A549 (cell line): ENCODE measurements at regions not wholly inside any gene's neighbourhood (a gene's known extent, or its start where the extent isn't known, plus 50 kb on each side); places are given as distances from the start of the nearest gene placed in this dataset.

Experiments
- ATAC-seq, 2 experiments: fragments of 200-7000 bp in 1 of 2; fragments of >200 bp in 1 of 2; cut with Nextera tagmentation in 1 of 2; cut with Tn5 transposase in 1 of 2; 3 replicates each; pipeline versions ENCODE4 v1.8.0 to v1.9.1; 2018 to 2020; ENCODE audit warnings: mild to moderate bottlenecking in 1 of 2, moderate library complexity in 1 of 2
- CTCF ChIA-PET: fragments of 300-600 bp; sonication (Branson Sonifier 250); formaldehyde crosslinking; extraction: SDS; loops from one replicate; lab custom pipeline; 2021; ENCODE audit warnings: antibody characterized with exemption, inconsistent platforms; lab: Yijun Ruan, JAX
- POLR2A ChIA-PET: fragments of 350-600 bp; formaldehyde crosslinking; extraction: SDS; loops from one replicate; lab custom pipeline; 2021; ENCODE audit warnings: antibody characterized with exemption, inconsistent platforms; lab: Yijun Ruan, JAX
- DNase-seq, 2 experiments: peaks; one replicate each; pipeline versions ENCODE4 v3.0.0 to v3.0.0-alpha.2; 2011 to 2016; ENCODE audit warnings: low read depth in 1 of 2, low spot score in 1 of 2
- FAIRE-seq: peaks from 2 replicates; lab custom pipeline; 2011; peaks lifted over from hg19 to GRCh38; lab: Jason Lieb, UNC
- H3K27ac ChIP-seq, 2 experiments: fragments of >200 bp; sonication (Bioruptor Twin); formaldehyde crosslinking; 3 replicates each; pipeline ENCODE4 v1.5.1; 2016 to 2017
- H3K4me1 ChIP-seq: fragments of >200 bp; sonication (Bioruptor Twin); formaldehyde crosslinking; 3 replicates; pipeline ENCODE4 v1.6.1; 2016
- H3K4me2 ChIP-seq: fragments of >200 bp; sonication (Bioruptor Twin); formaldehyde crosslinking; 3 replicates; pipeline ENCODE4 v1.6.1; 2016
- H3K4me3 ChIP-seq: fragments of >200 bp; sonication (Bioruptor Twin); formaldehyde crosslinking; 3 replicates; pipeline ENCODE4 v1.5.1; 2016
- H3K9me3 ChIP-seq: fragments of >200 bp; sonication (Bioruptor Twin); formaldehyde crosslinking; 3 replicates; pipeline ENCODE4 v1.6.1; 2016
- BCL3 ChIP-seq: fragments of >200 bp; sonication (Bioruptor Twin); formaldehyde crosslinking; IDR thresholded peaks from 3 replicates; pipeline ENCODE4 v1.6.1; 2016
- CBX8 ChIP-seq: fragments of 200-600 bp; sonication (generic); IDR thresholded peaks from 2 replicates; pipeline ENCODE4 v1.6.1; 2016
- CHD2 ChIP-seq: fragments of 150-350 bp; IDR thresholded peaks from 2 replicates; pipeline ENCODE4 v1.6.1; 2014; ENCODE audit warnings: low read length; ENCODE audit not compliant: partially characterized antibody
- EHF ChIP-seq: fragments of 250-450 bp; sonication (Bioruptor Pico); IDR thresholded peaks from 2 replicates; pipeline ENCODE4 v1.5.0; 2020; ENCODE audit warnings: mild to moderate bottlenecking
- EHMT2 ChIP-seq: fragments of 200-600 bp; sonication (generic); IDR thresholded peaks from 2 replicates; pipeline ENCODE4 v1.6.1; 2016; ENCODE audit warnings: antibody characterized with exemption, low read depth, mild to moderate bottlenecking, moderate library complexity
- ELK1 ChIP-seq: fragments of 150-350 bp; IDR thresholded peaks from 2 replicates; pipeline ENCODE4 v1.6.1; 2014; ENCODE audit warnings: low read depth, mild to moderate bottlenecking, low read length
- ESRRA ChIP-seq: fragments of 150-350 bp; IDR thresholded peaks from 2 replicates; pipeline ENCODE4 v1.6.1; 2014; ENCODE audit warnings: mild to moderate bottlenecking, low read length, borderline replicate concordance
- FOXS1 ChIP-seq: fragments of 250-450 bp; sonication (Bioruptor Pico); IDR thresholded peaks from 2 replicates; pipeline ENCODE4 v1.5.0; 2020; ENCODE audit warnings: mild to moderate bottlenecking, moderate library complexity
- GATA3 ChIP-seq: IDR thresholded peaks from 2 replicates; pipeline ENCODE4 v1.6.1; 2012; ENCODE audit warnings: borderline replicate concordance
- HOXB13 ChIP-seq: fragments of 250-450 bp; sonication (Bioruptor Pico); IDR thresholded peaks from 2 replicates; pipeline ENCODE4 v1.5.0; 2020; ENCODE audit warnings: low read depth, mild to moderate bottlenecking, moderate library complexity
- HOXB5 ChIP-seq: fragments of 250-450 bp; sonication (Bioruptor Pico); IDR thresholded peaks from 2 replicates; pipeline ENCODE4 v1.5.0; 2020; ENCODE audit warnings: mild to moderate bottlenecking, moderate library complexity
- JUN ChIP-seq, 2 experiments: fragments of >200 bp; sonication (Bioruptor Twin); formaldehyde crosslinking; IDR thresholded peaks; 2 replicates in 1 of 2; 3 replicates in 1 of 2; pipeline ENCODE4 v1.6.1; 2016 to 2017
- JUNB ChIP-seq: fragments of >200 bp; sonication (Bioruptor Twin); formaldehyde crosslinking; IDR thresholded peaks from 2 replicates; pipeline ENCODE4 v1.6.1; 2016
- KDM5A ChIP-seq: fragments of 200-600 bp; sonication (generic); IDR thresholded peaks from 2 replicates; pipeline ENCODE4 v1.6.1; 2016; ENCODE audit warnings: antibody characterized with exemption, mild to moderate bottlenecking
- MAZ ChIP-seq: fragments of 150-350 bp; IDR thresholded peaks from 2 replicates; pipeline ENCODE4 v1.6.1; 2014; ENCODE audit warnings: antibody characterized with exemption, low read depth, low read length, borderline replicate concordance
- POLR2A ChIP-seq: IDR thresholded peaks from 2 replicates; pipeline ENCODE4 v1.6.1; 2012; ENCODE audit warnings: mild to moderate bottlenecking, low read length
- RAD21 ChIP-seq, 2 experiments: fragments of >200 bp in 1 of 2; sonication (Bioruptor Twin) in 1 of 2; formaldehyde crosslinking in 1 of 2; IDR thresholded peaks in 1 of 2; conservative IDR thresholded peaks in 1 of 2; 2 replicates in 1 of 2; 3 replicates in 1 of 2; pipeline ENCODE4 v1.6.1; 2012 to 2018; ENCODE audit warnings: inconsistent platforms in 1 of 2
- RCOR1 ChIP-seq: fragments of 150-350 bp; IDR thresholded peaks from 2 replicates; pipeline ENCODE4 v1.6.1; 2014; ENCODE audit warnings: antibody characterized with exemption, low read length, low read depth
- REST ChIP-seq: fragments of 200-600 bp; sonication (generic); IDR thresholded peaks from 2 replicates; pipeline ENCODE4 v1.6.1; 2016; ENCODE audit warnings: antibody characterized with exemption, mild to moderate bottlenecking, moderate library complexity
- RFX5 ChIP-seq: fragments of 450-650 bp; IDR thresholded peaks from 2 replicates; pipeline ENCODE4 v1.7.1; 2014; ENCODE audit warnings: antibody characterized with exemption, mild to moderate bottlenecking, moderate library complexity
- SMC3 ChIP-seq: fragments of >200 bp; sonication (Bioruptor Twin); formaldehyde crosslinking; IDR thresholded peaks from 3 replicates; pipeline ENCODE4 v1.6.1; 2018; ENCODE audit warnings: inconsistent platforms
- USF2 ChIP-seq: fragments of 450-650 bp; IDR thresholded peaks from 2 replicates; pipeline ENCODE4 v1.6.1; 2014; ENCODE audit warnings: antibody characterized with exemption
- ZSCAN20 ChIP-seq: fragments of 250-450 bp; sonication (Bioruptor Pico); IDR thresholded peaks from 2 replicates; pipeline ENCODE4 v1.8.0; 2022; ENCODE audit warnings: mild to moderate bottlenecking, moderate library complexity
- WGBS: methylation state at CpG from one replicate; pipeline ENCODE4 v1.1.6; 2017; ENCODE audit errors: missing lambda C conversion rate; 5-methylcytosine and 5-hydroxymethylcytosine counted together
- TF ChIP-seq, protein P1 (sequence below): fragments of >200 bp; sonication (Bioruptor Twin); formaldehyde crosslinking; IDR thresholded peaks from 2 replicates; pipeline ENCODE4 v1.6.1; 2016

GRCh38 chr11:119934267-119934666, 203.6 kb downstream of the TRIM29 start:
- Histone ChIP-seq H3K4me1 (no peaks in the 10 kb centered on the region), H3K4me2 (no peak overlapping the region), H3K9me3 (no peaks in the 10 kb centered on the region), H3K27ac (no peak overlapping the region), H3K4me3 (no peak overlapping the region)
- FAIRE-seq (no peak), ATAC-seq (no peak), DNase-seq (no peak)
- TF ChIP-seq RAD21 (conservative IDR thresholded peaks at IDR 0.05 in 1 of 2, IDR thresholded peaks at IDR 0.05 in 1 of 2) (no peak), KDM5A (no peak), USF2 (no peak), ESRRA (no peak), GATA3 (no peak), JUNB (no peak), POLR2A (no peak), REST (no peak), MAZ (no peak), FOXS1 (CRISPR knock-in tag) (no peak)
- CTCF ChIA-PET, result interaction anchor here (1.5 kb wide), 1 partner anchor 205 kb away, joined by 4 read pairs; the partner anchor contains the start of gene NECTIN1
- 11% methylated on average over 4 of the region's 4 CpGs for WGBS
- POLR2A ChIA-PET, result no interaction called here

DNA sequence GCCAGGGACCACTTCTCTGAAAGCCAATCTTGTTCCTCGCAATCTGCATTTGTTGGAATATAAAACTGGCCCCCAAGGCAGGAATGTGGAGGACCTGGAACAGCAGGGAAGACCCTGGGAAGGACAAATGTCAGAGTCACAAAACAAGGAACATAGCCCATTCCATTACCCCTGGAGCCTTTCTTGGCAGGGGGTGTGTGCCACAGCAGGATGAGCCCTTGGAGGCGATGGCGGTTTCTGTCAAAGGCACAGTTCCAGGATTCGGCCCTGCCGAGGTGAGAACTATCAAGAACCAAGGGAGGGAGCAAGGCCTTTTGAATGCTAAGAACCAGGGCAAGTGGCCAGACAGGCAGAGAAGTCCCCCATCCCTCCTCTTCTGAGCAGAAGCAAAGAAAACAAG, 204.3 kb downstream of the TRIM29 start:
- H3K4me2 ChIP-seq, result no peak overlapping the region
- no peaks in the 10 kb centered on the region for H3K4me1 ChIP-seq
- FAIRE-seq, result no peak
- TF ChIP-seq, protein P1, sequence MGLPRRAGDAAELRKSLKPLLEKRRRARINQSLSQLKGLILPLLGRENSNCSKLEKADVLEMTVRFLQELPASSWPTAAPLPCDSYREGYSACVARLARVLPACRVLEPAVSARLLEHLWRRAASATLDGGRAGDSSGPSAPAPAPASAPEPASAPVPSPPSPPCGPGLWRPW, result no peak
- TF ChIP-seq RFX5, result no peak
- TF ChIP-seq FOXS1 (CRISPR knock-in tag), result no peak
- no peak for TF ChIP-seq HOXB13 (CRISPR knock-in tag)
- no peak for TF ChIP-seq BCL3
- TF ChIP-seq CBX8, result no peak
- no peak for TF ChIP-seq RCOR1
- TF ChIP-seq HOXB5, result no peak
- TF ChIP-seq CHD2, result no peak
- TF ChIP-seq JUN (IDR thresholded peaks at IDR 0.05), result no peak
- TF ChIP-seq ELK1, result no peak
- TF ChIP-seq EHMT2, result no peak
- no peak for TF ChIP-seq ESRRA
- no peak for TF ChIP-seq JUNB
- TF ChIP-seq EHF (CRISPR knock-in tag), result no peak
- no peak for TF ChIP-seq ZSCAN20 (CRISPR knock-in tag)
- TF ChIP-seq SMC3, result no peak
- TF ChIP-seq, all 56 proteins: peak for 0
- Histone ChIP-seq H3K4me3 (no peak overlapping the region), H3K27ac (no peak overlapping the region), H3K9me3 (no peaks in the 10 kb centered on the region)
- ChIA-PET POLR2A (no interaction called here), CTCF (no interaction called here)
- DNase-seq (no peak), ATAC-seq (no peak)
- 7% methylated on average over 5 of the region's 5 CpGs for WGBS
